D341Med (cell line): ENCODE measurements at regions not wholly inside any gene's neighbourhood (a gene's known extent, or its start where the extent isn't known, plus 50 kb on each side); places are given as distances from the start of the nearest gene placed in this dataset.
"Not testable (repeated sequence)": the region's sequence is repeated elsewhere in the genome, so short reads cannot be mapped to it uniquely, and the experiment has no call there.

Source experiments
- DNase-seq: peaks from one replicate; pipeline ENCODE4 v3.0.0; 2012; ENCODE audit warnings: low spot score

- no peak for DNase-seq
Measured at GRCh38 chr6:74018825-74019224, 322.8 kb downstream of the CD109 start.

DNA sequence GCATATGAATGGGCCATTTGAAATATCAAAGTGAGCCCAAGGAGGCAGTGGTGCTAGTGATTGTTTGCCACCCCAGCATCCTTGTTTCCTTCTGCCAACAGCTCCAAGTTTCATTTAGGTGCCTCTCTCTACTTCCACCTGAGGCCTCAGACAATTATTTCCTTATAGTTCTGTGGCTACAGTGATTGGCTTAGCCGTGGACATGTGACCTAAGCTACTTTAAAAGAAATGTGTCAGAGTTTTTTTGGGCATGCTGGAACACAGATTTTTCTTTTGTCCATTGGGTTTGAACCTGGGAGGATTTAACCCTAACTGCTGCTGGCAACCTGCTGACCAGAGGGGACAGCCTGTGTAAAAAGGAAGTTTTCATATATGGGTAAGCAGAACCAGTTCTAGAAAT, 319.4 kb downstream of the CD109 start:
- no peak for DNase-seq

DNA sequence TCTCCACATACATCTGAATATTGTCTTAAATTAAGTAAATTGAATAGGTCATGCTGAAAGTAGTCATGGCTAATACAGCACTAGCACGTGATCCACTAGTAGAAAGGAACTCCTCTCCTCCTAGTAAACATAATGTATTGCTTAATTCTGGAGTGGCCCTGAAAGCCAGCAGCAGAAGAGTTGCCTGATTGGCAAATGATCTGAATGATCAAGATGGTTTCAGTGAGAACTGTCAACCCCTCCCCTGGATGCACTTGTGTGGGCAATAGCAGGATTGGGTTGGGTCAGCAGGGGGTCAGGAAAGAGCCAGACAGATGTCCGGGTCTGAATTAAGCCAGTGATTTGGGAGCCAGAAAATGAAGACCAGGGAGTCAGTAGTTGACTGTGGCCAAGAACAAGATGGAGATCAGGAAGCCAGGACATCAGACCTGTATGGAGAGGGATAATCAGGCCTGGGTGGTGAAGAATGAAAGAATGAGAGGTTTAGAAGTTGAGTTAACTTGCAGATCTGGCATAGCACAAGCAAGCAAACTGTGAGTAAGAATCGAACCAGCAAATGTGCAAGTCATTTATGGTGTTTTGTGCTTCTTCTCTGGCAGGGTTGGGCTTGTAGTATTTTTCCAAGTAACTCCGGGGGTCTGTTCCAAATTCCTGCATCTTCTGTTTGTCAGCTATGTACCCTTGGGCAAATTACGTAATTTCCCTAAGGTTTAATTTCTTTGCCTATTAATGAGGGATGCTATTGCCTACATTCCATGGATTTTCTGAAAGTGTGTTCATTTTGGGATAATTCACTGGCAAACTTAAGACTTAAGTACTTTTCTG, 304.9 kb downstream of the CD109 start:
- no peak for DNase-seq

GRCh38 chr6:73990609-73991238, 294.7 kb downstream of the CD109 start:
- DNase-seq: not testable (repeated sequence)

DNA sequence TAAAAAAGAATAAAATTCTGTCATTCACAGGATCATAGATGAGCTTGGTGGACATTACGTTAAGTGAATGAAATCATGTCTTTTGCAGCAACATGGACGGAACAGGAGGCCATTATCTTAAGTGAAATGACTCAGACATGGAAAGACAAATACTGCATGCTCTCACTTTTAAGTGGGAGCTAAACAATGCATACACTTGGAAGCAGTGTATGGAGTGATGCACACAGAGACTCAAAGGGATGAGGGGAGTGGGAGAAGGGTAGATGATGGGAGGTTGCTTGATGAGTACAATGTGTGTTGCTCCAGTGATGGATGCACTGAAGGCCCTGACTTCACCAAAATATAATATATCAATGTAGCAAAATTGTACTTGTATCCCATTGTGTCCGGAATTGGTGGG, 293.4 kb downstream of the CD109 start:
- no peak for DNase-seq

DNA sequence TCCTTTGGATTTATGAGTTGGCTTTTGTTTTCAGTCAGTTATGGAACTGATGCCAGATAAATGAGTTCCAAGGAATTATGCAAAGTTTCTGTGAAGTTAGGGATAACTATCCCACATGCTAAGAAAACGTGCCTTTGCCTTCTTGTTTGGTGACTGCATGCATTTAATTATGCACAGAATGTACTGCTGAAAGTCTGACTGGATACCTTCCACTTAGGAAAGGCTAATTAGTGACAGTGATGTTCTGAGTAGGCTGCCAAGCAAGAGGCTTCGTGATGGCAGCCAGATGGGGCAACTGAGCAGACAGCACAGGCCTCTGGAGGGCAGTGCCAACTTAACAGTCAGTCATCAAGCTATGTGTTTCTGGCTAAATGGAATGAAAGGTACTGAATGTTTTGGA, 289.9 kb downstream of the CD109 start:
- no peak for DNase-seq

DNA sequence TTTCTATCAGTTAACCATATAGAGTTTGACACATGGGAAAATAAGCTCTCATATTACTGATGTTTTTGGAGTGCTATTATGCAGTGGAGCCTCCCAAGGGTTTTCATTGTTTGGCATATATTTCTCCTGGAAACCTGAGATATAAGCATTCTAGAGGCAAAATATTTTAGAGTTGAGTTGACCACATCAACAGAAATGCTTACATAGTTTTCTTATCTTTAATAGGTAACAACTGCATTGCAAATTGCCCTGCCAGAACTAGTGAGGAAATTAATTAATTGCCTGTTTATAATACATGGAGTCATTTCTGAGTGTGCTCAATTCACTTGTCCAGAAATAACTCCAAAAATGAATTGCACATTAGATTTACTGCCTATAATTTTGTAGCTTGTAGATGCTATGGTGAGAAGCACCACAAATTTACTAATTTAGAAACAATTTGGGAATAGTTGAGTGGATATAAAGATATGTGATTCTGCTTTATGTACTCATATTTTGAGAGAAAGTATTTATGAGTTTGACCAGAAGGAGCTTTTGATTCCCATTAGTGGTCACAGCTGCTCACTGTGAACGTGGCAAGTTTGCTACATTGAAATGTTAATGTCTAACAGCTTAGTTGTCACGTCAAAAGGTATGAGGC, 288.7 kb downstream of the CD109 start:
- DNase-seq: no peak

DNA sequence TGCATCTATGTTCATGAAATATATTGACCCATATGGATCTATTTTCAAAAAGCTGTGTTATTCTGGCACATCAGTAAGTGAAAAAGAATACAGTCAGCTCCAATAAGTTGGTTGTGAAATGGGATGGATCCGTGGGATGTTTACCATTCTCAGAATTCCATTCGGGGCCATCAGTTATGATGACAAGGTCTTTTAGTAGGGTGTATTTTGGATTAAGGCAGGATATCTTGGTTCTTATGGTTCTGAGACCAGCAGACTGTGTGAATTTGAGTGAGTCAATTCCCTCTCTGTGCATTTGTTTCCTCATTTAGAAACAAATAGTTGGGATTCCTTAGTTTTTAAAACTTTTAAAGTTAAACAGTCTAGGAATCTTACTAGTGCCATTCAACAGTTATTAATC, 287.4 kb downstream of the CD109 start:
- DNase-seq: no peak

DNA sequence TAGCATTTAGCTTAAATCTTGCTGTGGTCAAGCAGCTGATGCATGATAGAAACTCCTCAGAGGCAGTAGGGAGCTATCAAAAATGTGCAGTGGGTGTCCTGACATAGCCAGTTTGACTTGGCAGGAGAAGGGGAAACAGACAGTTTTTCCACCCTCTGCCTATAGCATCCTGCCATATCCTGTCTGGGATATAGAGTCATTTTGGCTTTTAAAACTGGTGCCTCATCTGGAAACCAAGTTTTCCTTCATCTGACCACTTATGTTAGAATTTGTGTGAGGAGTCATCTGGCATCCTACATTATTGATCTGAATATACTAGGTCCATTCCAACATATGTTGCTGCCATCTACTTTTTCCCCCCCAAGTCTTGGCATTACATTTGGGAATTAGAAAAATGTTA, 284.1 kb downstream of the CD109 start:
- DNase-seq: no peak

DNA sequence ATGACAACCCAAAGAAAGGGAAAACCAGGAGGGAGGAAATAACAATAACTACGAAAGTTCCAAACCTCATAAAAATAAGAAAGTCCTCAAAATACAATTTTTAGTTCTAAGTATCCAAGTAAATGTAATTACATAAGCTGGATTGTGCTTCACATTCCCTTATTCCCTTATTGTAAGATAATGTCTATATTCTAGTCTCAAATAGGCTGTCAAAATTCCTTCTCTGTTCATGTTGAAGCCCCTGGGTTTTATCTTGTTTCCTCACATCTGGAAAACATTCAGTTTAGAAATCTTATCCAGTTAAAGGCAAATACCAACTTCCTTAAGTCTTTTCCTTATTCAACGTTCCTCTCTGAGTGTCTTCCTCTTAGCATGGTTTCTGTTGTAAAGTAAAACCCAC, 282.3 kb downstream of the CD109 start:
- no peak for DNase-seq

DNA sequence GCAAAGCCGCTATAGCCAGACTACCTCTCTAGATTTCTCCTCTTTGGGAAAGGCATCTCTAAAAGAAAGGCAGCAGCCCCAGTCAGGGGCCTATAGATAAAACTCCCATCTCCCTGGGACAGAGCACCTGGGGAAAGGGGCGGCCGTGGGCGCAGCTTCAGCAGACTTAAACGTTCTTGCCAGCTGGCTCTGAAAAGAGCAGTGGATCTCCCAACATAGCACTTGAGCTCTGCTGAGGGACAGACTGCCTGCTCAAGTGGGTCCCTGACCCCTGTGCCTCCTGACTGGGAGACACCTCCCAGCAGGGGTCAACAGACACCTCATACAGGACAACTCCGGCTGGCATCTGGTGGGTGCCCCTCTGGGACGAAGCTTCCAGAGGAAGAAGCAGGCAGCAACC, 276.5 kb downstream of the CD109 start:
- not testable (repeated sequence) for DNase-seq

DNA sequence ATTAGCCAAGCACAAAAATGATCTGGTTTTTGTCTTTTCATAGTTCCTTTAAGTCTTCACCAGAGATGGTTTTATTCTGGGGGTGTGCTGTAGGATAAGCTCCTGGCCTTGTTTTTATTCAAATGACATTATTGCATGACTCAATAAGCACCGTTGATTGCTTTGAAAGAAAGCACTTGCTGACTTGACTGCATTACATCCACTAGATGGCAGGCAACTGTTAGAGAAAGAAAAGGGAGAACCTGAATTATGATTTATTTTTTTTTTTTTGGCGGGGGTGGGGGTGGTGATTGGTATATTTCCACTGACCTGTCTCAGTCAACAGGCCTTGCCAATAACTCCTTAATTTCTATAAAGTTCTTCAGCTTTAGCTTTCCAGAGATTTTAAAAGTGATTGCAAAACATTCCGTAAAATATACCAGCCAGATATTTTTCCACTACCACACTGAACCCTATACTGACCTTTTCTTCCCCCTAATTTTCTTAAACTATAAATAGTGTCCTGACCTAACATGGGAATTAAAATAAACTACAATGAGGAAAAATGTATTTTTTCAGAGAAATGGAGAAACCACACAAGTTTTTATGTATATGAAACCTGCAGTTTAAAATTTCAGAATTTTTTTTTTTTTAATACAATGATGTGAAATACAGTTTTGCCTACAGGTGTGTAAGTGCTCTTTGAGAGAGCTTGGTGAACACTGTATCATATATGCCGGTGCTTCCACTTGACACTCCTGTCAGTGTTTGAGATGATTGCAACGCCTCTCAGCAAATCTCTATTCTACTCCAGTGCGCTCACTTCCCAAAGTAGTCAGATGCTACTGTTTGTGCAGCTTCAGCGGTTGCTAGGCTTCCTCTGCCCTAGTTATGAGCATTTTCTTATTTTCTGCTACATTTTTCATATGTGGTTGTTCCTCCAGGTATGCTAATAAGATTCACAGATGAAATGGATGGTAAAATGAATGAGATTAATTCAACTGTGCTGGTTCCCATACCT, 274.3 kb downstream of the CD109 start:
- peak; percentile 41 for DNase-seq

DNA sequence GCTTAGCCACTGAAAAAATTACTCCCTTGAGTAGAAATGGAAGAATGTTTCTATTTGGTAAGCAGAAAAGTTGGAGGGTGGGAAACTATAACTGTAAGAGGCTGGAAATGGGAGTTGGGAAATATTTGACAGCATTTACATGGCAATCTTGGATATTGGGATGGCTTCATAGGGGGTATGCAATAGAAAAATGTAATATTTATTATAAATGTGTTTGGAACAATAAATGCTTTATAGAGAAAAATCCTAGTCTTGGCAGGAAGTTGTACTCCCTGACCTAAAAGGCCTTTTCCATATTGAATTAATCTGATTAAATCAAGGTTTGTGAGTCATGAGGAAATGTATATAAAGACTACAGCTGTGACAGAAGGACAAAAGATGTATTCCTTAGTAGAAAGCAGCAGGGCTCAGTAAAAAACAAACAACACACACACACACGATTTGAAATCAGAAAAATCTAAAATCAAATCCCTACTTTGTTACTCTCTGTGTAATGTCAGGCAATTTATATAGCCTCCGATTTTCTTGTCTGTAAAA, 272.3 kb downstream of the CD109 start:
- DNase-seq: no peak

- DNase-seq: no peak
Measured at GRCh38 chr6:73965539-73966029, 269.6 kb downstream of the CD109 start.

GRCh38 chr6:73964241-73964854, 268.3 kb downstream of the CD109 start:
- no peak for DNase-seq

DNA sequence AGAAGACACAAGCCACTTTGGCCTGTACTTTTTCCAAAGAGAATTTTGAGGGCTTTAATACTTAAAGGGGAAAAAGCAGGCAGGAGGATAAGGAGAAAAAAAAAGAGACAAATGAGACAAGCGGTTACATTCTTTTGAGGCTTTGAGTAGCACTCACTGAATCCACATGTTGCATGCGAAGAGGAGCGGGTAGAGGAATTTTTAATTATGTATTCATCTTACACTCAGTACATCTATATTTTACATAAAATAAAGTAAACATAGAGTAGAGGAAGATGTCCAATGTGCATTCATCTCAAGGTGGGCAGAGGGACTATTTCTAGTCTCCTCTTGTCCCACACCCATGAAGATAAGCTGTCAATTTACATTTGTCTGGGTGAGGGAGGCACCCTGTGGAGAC, 266.9 kb downstream of the CD109 start:
- DNase-seq: no peak

DNA sequence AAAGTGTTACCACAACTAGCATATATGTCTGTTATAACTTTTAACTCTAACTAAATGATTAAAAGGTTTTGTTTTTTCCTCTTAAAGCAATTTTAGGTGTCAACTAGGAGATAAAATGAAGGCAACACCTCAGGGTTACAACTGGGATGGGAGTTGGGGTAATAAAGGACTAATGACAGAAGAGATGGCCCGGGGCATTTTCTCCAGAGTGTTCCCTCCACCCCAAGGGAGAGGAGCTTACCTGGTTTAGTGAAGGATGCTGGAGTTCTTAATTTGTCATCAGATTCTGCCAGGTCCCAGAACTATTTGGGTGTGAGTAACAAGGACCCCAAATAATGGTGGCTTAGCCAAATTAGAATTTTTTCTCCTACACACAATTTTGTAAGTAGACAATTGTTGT, 260.3 kb downstream of the CD109 start:
- no peak for DNase-seq

DNA sequence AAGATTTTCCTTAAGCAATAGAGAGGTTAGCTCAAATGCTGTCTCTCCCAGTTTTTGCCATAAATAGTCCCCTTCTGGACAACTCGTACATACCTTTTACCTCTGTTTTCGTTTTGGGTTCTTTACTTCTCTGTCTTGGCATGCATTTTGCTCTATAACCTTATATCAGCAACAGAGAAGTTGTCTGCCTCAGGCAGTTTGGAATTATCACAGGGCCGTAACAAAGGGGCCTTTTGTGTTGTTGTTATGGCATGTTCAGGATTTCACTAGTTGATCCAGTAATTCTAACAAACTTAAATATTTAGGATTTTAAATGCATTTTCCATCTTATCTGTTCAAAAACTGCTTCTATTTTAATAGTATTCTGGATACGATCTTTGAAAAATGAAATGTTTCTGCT, 259.8 kb downstream of the CD109 start:
- no peak for DNase-seq

GRCh38 chr6:73954881-73955280, 258.9 kb downstream of the CD109 start:
- no peak for DNase-seq

- DNase-seq: no peak
Measured at GRCh38 chr6:73951183-73951582, 255.2 kb downstream of the CD109 start.
